Hepatocyte (in vitro differentiated cells): ENCODE measurements at regions not wholly inside any gene's neighbourhood (a gene's known extent, or its start where the extent isn't known, plus 50 kb on each side); places are given as distances from the start of the nearest gene placed in this dataset.
"Not testable (repeated sequence)": the region's sequence is repeated elsewhere in the genome, so short reads cannot be mapped to it uniquely, and the experiment has no call there.

Source experiments
- EZH2 ChIP-seq: fragments of 200-600 bp; sonication (generic); IDR thresholded peaks from 2 replicates; pipeline ENCODE4 v1.6.1; 2016; ENCODE audit warnings: antibody characterized with exemption, mild to moderate bottlenecking, borderline replicate concordance
- TF ChIP-seq, protein P1 (sequence below): fragments of 200-600 bp; sonication (generic); IDR thresholded peaks from 2 replicates; pipeline ENCODE4 v1.5.1; 2016; ENCODE audit warnings: antibody characterized with exemption, mild to moderate bottlenecking; ENCODE audit not compliant: poor library complexity

GRCh38 chr9:63333083-63333482 lies 1951.9 kb downstream of the FOXD4L5 start:
- TF ChIP-seq, protein P1, sequence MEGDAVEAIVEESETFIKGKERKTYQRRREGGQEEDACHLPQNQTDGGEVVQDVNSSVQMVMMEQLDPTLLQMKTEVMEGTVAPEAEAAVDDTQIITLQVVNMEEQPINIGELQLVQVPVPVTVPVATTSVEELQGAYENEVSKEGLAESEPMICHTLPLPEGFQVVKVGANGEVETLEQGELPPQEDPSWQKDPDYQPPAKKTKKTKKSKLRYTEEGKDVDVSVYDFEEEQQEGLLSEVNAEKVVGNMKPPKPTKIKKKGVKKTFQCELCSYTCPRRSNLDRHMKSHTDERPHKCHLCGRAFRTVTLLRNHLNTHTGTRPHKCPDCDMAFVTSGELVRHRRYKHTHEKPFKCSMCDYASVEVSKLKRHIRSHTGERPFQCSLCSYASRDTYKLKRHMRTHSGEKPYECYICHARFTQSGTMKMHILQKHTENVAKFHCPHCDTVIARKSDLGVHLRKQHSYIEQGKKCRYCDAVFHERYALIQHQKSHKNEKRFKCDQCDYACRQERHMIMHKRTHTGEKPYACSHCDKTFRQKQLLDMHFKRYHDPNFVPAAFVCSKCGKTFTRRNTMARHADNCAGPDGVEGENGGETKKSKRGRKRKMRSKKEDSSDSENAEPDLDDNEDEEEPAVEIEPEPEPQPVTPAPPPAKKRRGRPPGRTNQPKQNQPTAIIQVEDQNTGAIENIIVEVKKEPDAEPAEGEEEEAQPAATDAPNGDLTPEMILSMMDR = not testable (repeated sequence)
- not testable (repeated sequence) for TF ChIP-seq EZH2
